ENCODE measurements at regions not wholly inside any gene's neighbourhood (a gene's known extent, or its start where the extent isn't known, plus 50 kb on each side); places are given as distances from the start of the nearest gene placed in this dataset.

GRCh38 chr20:63130658-63131577 is 85.0 kb downstream of the YTHDF1 start:
- DNase-seq (ENCODE audit: extremely low read depth in 1 of 4, low spot score in 3 of 4): no peak
- no peak overlapping the region for H3K4me3 ChIP-seq
- CTCF ChIA-PET (ENCODE audit: low intra/inter-chr PET ratio): no interaction called here

More at GRCh38 chr20:63130658-63131577, 85.0 kb downstream of the YTHDF1 start:
- Histone ChIP-seq H3K27me3 (ENCODE audit: control insufficient read depth in 2 of 2, insufficient read depth in 2 of 2, low read length in 2 of 2) (peaks cover 39 to 66% of the 10 kb centered on the region in 2 experiments), H3K9me3 (replicated peaks; ENCODE audit: control insufficient read depth, insufficient read depth, low read depth, low read length) (no peaks in the 10 kb centered on the region), H3K36me3 (ENCODE audit: control insufficient read depth, insufficient read depth, low read length) (no peaks in the 10 kb centered on the region), H2AFZ (ENCODE audit: low read depth, low read length) (no peak overlapping the region), H3K79me2 (ENCODE audit: control insufficient read depth, insufficient read depth, low read length) (no peaks in the 10 kb centered on the region), H3K4me1 (replicated peaks in 1 of 2; ENCODE audit: control insufficient read depth in 2 of 2, insufficient read depth in 2 of 2, low read length in 2 of 2) (peaks cover 0 to 10% of the 10 kb centered on the region in 2 experiments; a peak in 1 of 5 replicates), H3K27ac (ENCODE audit: extremely low read depth, low read depth, low read length) (no peak overlapping the region), H3K4me2 (ENCODE audit: insufficient read depth, low read length) (no peak overlapping the region), H3K9ac (ENCODE audit: insufficient read depth in 1 of 2, low read depth in 2 of 2, low read length in 2 of 2) (no peak overlapping the region), H3K9me1 (ENCODE audit: control insufficient read depth, insufficient read depth, low read length) (no peaks in the 10 kb centered on the region), H4K20me1 (replicated peaks; ENCODE audit: control insufficient read depth, insufficient read depth, low read length) (no peaks in the 10 kb centered on the region; the same call in 1 of the 2 replicates)
- TF ChIP-seq CHCHD3 (CRISPR knock-in tag; IDR thresholded peaks at IDR 0.05): no peak
- TF ChIP-seq ZBTB12 (CRISPR knock-in tag; IDR thresholded peaks at IDR 0.05): no peak
- TF ChIP-seq SLC30A9 (CRISPR knock-in tag; IDR thresholded peaks at IDR 0.05): no peak
- TF ChIP-seq TAF15 (IDR thresholded peaks at IDR 0.05; ENCODE audit: low read depth, low read length): no peak
- no peak for TF ChIP-seq MXD1 (CRISPR knock-in tag; IDR thresholded peaks at IDR 0.05; ENCODE audit: borderline replicate concordance, poor library complexity, severe bottlenecking)
- POLR2A ChIA-PET: no interaction called here
- WGBS (ENCODE audit: insufficient coverage, low coverage, missing lambda C conversion rate): 3% methylated on average over 41 of the region's 43 CpGs
- no TSS peak for BruUV-seq (replicated peaks)
- in situ Hi-C loops (cut with MboI) (no loop called here), intact Hi-C loops (cut with micrococcal nuclease) (no loop called here)
- ATAC-seq: no peak
- FAIRE-seq: no peak

All from K562 (cell line).